ENCODE measurements at regions not wholly inside any gene's neighbourhood (a gene's known extent, or its start where the extent isn't known, plus 50 kb on each side); places are given as distances from the start of the nearest gene placed in this dataset.
"Not testable (repeated sequence)": the region's sequence is repeated elsewhere in the genome, so short reads cannot be mapped to it uniquely, and the experiment has no call there.

- intact Hi-C loops (cut with micrococcal nuclease); H3K36me3 Mint-ChIP-seq (ENCODE audit: insufficient read depth, unreplicated experiment); CTCF ChIA-PET: not testable (repeated sequence)
These were observed 119.0 kb downstream of the DDX11 start for GRCh38 chr12:31192689-31193088.

GRCh38 chr12:31195620-31196019 is 122.0 kb downstream of the DDX11 start:
- DNase-seq (ENCODE audit: unreplicated experiment); H3K4me1 Mint-ChIP-seq (ENCODE audit: insufficient read depth, unreplicated experiment); H3K9me3 Mint-ChIP-seq (ENCODE audit: unreplicated experiment); H3K27me3 Mint-ChIP-seq (ENCODE audit: insufficient read depth, unreplicated experiment); H3K27ac Mint-ChIP-seq (ENCODE audit: low read depth, unreplicated experiment); intact Hi-C loops (cut with micrococcal nuclease); POLR2A ChIA-PET; H3K4me3 Mint-ChIP-seq (ENCODE audit: unreplicated experiment); BruUV-seq (replicated peaks); H3K36me3 Mint-ChIP-seq (ENCODE audit: insufficient read depth, unreplicated experiment): not testable (repeated sequence)
- CTCF ChIA-PET = interaction anchor here (0.6 kb wide), 1 partner anchor 24 kb away, joined by 3 read pairs; no protein-coding TSS in a partner anchor

More at GRCh38 chr12:31192689-31193088, 119.0 kb downstream of the DDX11 start:
- peak; percentile 27 for DNase-seq (ENCODE audit: unreplicated experiment)
- H3K4me1 Mint-ChIP-seq (ENCODE audit: insufficient read depth, unreplicated experiment); H3K27ac Mint-ChIP-seq (ENCODE audit: low read depth, unreplicated experiment); H3K9me3 Mint-ChIP-seq (ENCODE audit: unreplicated experiment); H3K4me3 Mint-ChIP-seq (ENCODE audit: unreplicated experiment); H3K27me3 Mint-ChIP-seq (ENCODE audit: insufficient read depth, unreplicated experiment); BruUV-seq (replicated peaks); POLR2A ChIA-PET: not testable (repeated sequence)

DNA sequence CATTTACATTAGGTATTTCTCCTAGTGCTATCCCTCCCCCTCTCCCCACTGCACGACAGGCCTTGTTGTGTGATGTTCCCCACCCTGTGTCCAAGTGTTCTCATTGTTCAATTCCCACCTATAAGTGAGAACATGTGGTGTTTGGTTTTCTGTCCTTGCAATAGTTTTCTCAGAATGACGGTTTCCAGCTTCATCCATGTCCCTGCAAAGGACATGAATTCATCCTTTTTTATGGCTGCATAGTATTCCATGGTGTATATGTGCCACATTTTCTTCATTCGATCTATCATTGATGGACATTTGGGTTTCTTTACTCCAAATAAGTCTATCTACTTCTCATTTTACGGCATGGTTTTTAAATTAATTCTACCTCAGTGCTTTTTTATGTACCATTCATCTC is 125.8 kb downstream of the DDX11 start:
- POLR2A ChIA-PET; H3K36me3 Mint-ChIP-seq (ENCODE audit: insufficient read depth, unreplicated experiment); H3K4me3 Mint-ChIP-seq (ENCODE audit: unreplicated experiment); H3K9me3 Mint-ChIP-seq (ENCODE audit: unreplicated experiment); BruUV-seq (replicated peaks); H3K27ac Mint-ChIP-seq (ENCODE audit: low read depth, unreplicated experiment); intact Hi-C loops (cut with micrococcal nuclease); DNase-seq (ENCODE audit: unreplicated experiment): not testable (repeated sequence)
- H3K4me1 Mint-ChIP-seq (ENCODE audit: insufficient read depth, unreplicated experiment) = peaks cover 13% of the 10 kb centered on the region
- H3K27me3 Mint-ChIP-seq (ENCODE audit: insufficient read depth, unreplicated experiment) = peaks cover 14% of the 10 kb centered on the region
- CTCF ChIA-PET = interaction anchor here (0.6 kb wide), 1 partner anchor 1403 kb away, joined by 3 read pairs; no protein-coding TSS in a partner anchor

GRCh38 chr12:31201382-31201781 is 124.6 kb downstream of the SINHCAF start:
- H3K27me3 Mint-ChIP-seq (ENCODE audit: insufficient read depth, unreplicated experiment) = peaks cover 14% of the 10 kb centered on the region
- POLR2A ChIA-PET = interaction anchor here (0.7 kb wide), 1 partner anchor 94 kb away, joined by 3 read pairs; no protein-coding TSS in a partner anchor
- no peak overlapping the region for H3K27ac Mint-ChIP-seq (ENCODE audit: low read depth, unreplicated experiment)
- H3K4me3 Mint-ChIP-seq (ENCODE audit: unreplicated experiment) = no peak overlapping the region
- H3K9me3 Mint-ChIP-seq (ENCODE audit: unreplicated experiment) = no peaks in the 10 kb centered on the region
- DNase-seq (ENCODE audit: unreplicated experiment) = no peak
- no peaks in the 10 kb centered on the region for H3K36me3 Mint-ChIP-seq (ENCODE audit: insufficient read depth, unreplicated experiment)
- intact Hi-C loops (cut with micrococcal nuclease) = no loop called here
- BruUV-seq (replicated peaks) = no TSS peak
- CTCF ChIA-PET = no interaction called here
- TF ChIP-seq, protein P1, sequence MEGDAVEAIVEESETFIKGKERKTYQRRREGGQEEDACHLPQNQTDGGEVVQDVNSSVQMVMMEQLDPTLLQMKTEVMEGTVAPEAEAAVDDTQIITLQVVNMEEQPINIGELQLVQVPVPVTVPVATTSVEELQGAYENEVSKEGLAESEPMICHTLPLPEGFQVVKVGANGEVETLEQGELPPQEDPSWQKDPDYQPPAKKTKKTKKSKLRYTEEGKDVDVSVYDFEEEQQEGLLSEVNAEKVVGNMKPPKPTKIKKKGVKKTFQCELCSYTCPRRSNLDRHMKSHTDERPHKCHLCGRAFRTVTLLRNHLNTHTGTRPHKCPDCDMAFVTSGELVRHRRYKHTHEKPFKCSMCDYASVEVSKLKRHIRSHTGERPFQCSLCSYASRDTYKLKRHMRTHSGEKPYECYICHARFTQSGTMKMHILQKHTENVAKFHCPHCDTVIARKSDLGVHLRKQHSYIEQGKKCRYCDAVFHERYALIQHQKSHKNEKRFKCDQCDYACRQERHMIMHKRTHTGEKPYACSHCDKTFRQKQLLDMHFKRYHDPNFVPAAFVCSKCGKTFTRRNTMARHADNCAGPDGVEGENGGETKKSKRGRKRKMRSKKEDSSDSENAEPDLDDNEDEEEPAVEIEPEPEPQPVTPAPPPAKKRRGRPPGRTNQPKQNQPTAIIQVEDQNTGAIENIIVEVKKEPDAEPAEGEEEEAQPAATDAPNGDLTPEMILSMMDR (IDR thresholded peaks at IDR 0.05; ENCODE audit: unreplicated experiment) = no peak
- peaks cover 20% of the 10 kb centered on the region for H3K4me1 Mint-ChIP-seq (ENCODE audit: insufficient read depth, unreplicated experiment)

GRCh38 chr12:31203261-31203660 is 122.7 kb downstream of the SINHCAF start:
- ChIA-PET CTCF (interaction anchor here (0.5 to 0.6 kb wide), 4 partner anchors 66 to 237 kb away, joined by 3 read pairs; no protein-coding TSS in a partner anchor), POLR2A (no interaction called here)
- TF ChIP-seq, protein P1 (IDR thresholded peaks at IDR 0.05; ENCODE audit: unreplicated experiment) = no peak
- H3K4me1 Mint-ChIP-seq (ENCODE audit: insufficient read depth, unreplicated experiment) = peaks cover 29% of the 10 kb centered on the region
- DNase-seq (ENCODE audit: unreplicated experiment) = no peak
- no TSS peak for BruUV-seq (replicated peaks)
- peaks cover 14% of the 10 kb centered on the region for H3K27me3 Mint-ChIP-seq (ENCODE audit: insufficient read depth, unreplicated experiment)
- no peaks in the 10 kb centered on the region for H3K36me3 Mint-ChIP-seq (ENCODE audit: insufficient read depth, unreplicated experiment)
- intact Hi-C loops (cut with micrococcal nuclease) = no loop called here
- peak overlapping the region; percentile 10 for H3K27ac Mint-ChIP-seq (ENCODE audit: low read depth, unreplicated experiment)
- H3K9me3 Mint-ChIP-seq (ENCODE audit: unreplicated experiment) = no peaks in the 10 kb centered on the region
- H3K4me3 Mint-ChIP-seq (ENCODE audit: unreplicated experiment) = no peak overlapping the region

All from MCF 10A (cell line).